ENCODE measurements at regions not wholly inside any gene's neighbourhood (a gene's known extent, or its start where the extent isn't known, plus 50 kb on each side); places are given as distances from the start of the nearest gene placed in this dataset.

GRCh38 chr10:32142646-32143045 is 86.4 kb upstream of the KIF5B start:
- Histone ChIP-seq H3K27ac (ENCODE audit: low read length) (no peak overlapping the region), H3K4me2 (ENCODE audit: low read length) (no peak overlapping the region), H3K4me3 (ENCODE audit: low read length) (no peak overlapping the region), H3K9me2 (ENCODE audit: insufficient read depth, low read length) (no peaks in the 10 kb centered on the region), H3K9ac (ENCODE audit: low read length) (no peak overlapping the region), H3K79me2 (replicated peaks; ENCODE audit: insufficient read depth, low read length) (no peaks in the 10 kb centered on the region), H3K9me3 (ENCODE audit: low read length) (no peaks in the 10 kb centered on the region), H2AFZ (ENCODE audit: low read depth, low read length) (no peak overlapping the region), H3K27me3 (ENCODE audit: insufficient read depth, low read depth, low read length) (no peaks in the 10 kb centered on the region), H3K36me3 (ENCODE audit: insufficient read depth, low read length) (no peaks in the 10 kb centered on the region), H3F3A (ENCODE audit: insufficient read depth, low read length, poor library complexity, severe bottlenecking) (no peaks in the 10 kb centered on the region), H4K20me1 (ENCODE audit: insufficient read depth) (no peaks in the 10 kb centered on the region)
- TF ChIP-seq EZH2 (IDR thresholded peaks at IDR 0.05; ENCODE audit: borderline replicate concordance, insufficient read depth, low read length, poor library complexity, severe bottlenecking) (no peak), REST (IDR thresholded peaks at IDR 0.05; ENCODE audit: borderline replicate concordance) (no peak), EP300 (conservative IDR thresholded peaks at IDR 0.05; ENCODE audit: poor library complexity, severe bottlenecking) (no peak), POLR2AphosphoS5 (IDR thresholded peaks at IDR 0.05) (no peak), MXI1 (conservative IDR thresholded peaks at IDR 0.05; ENCODE audit: poor library complexity, severe bottlenecking) (no peak), RAD21 (conservative IDR thresholded peaks at IDR 0.05) (no peak), TAF1 (IDR thresholded peaks at IDR 0.05; ENCODE audit: low read depth) (no peak), CTCF (IDR thresholded peaks at IDR 0.05; ENCODE audit: poor library complexity, severe bottlenecking) (no peak), SMC3 (conservative IDR thresholded peaks at IDR 0.05; ENCODE audit: poor library complexity) (no peak)

GRCh38 chr10:32141018-32141807 is 85.0 kb upstream of the KIF5B start:
- no peaks in the 10 kb centered on the region for H3K9me3 ChIP-seq (ENCODE audit: low read length)
- H3K4me2 ChIP-seq (ENCODE audit: low read length), result no peak overlapping the region
- H3F3A ChIP-seq (ENCODE audit: insufficient read depth, low read length, poor library complexity, severe bottlenecking), result no peaks in the 10 kb centered on the region
- no peaks in the 10 kb centered on the region for H4K20me1 ChIP-seq (ENCODE audit: insufficient read depth)
- TF ChIP-seq MXI1 (conservative IDR thresholded peaks at IDR 0.05; ENCODE audit: poor library complexity, severe bottlenecking) (no peak), TAF1 (IDR thresholded peaks at IDR 0.05; ENCODE audit: low read depth) (no peak), SMC3 (conservative IDR thresholded peaks at IDR 0.05; ENCODE audit: poor library complexity) (no peak), CTCF (IDR thresholded peaks at IDR 0.05; ENCODE audit: poor library complexity, severe bottlenecking) (no peak), EZH2 (IDR thresholded peaks at IDR 0.05; ENCODE audit: borderline replicate concordance, insufficient read depth, low read length, poor library complexity, severe bottlenecking) (no peak)
- H3K4me3 ChIP-seq (ENCODE audit: low read length), result no peak overlapping the region
- no peak overlapping the region for H3K27ac ChIP-seq (ENCODE audit: low read length)
- no peaks in the 10 kb centered on the region for H3K9me2 ChIP-seq (ENCODE audit: insufficient read depth, low read length)
- no peak overlapping the region for H2AFZ ChIP-seq (ENCODE audit: low read depth, low read length)
- H3K79me2 ChIP-seq (replicated peaks; ENCODE audit: insufficient read depth, low read length), result no peaks in the 10 kb centered on the region
- H3K27me3 ChIP-seq (ENCODE audit: insufficient read depth, low read depth, low read length), result no peaks in the 10 kb centered on the region
- no peaks in the 10 kb centered on the region for H3K36me3 ChIP-seq (ENCODE audit: insufficient read depth, low read length)
- H3K9ac ChIP-seq (ENCODE audit: low read length), result no peak overlapping the region
